ENCODE measurements at regions not wholly inside any gene's neighbourhood (a gene's known extent, or its start where the extent isn't known, plus 50 kb on each side); places are given as distances from the start of the nearest gene placed in this dataset.
"Not testable (repeated sequence)": the region's sequence is repeated elsewhere in the genome, so short reads cannot be mapped to it uniquely, and the experiment has no call there.

DNA sequence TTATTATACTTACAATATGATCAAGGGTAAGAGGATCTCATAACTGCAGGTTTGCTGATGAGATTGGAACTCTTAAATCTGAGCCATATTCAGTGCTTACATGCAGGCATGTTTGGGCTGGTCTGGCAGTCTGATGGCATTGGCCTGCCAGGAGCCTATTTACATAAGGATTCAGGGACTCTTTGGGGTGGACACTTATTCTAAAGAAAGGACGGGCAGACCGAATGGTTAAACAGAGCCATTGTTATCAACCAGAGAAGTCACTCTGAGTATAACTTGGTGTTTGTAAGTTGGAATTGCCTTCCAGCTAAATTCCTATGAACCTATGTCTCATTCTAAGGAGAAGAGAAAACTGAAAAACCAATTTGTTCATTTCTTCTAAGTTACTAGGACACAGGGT is 932.8 kb downstream of the IGSF11 start:
- DNase-seq (ENCODE audit: low spot score): no peak
- in situ Hi-C loops (cut with HindIII; ENCODE audit: low sequenced_read_pairs): no loop called here

DNA sequence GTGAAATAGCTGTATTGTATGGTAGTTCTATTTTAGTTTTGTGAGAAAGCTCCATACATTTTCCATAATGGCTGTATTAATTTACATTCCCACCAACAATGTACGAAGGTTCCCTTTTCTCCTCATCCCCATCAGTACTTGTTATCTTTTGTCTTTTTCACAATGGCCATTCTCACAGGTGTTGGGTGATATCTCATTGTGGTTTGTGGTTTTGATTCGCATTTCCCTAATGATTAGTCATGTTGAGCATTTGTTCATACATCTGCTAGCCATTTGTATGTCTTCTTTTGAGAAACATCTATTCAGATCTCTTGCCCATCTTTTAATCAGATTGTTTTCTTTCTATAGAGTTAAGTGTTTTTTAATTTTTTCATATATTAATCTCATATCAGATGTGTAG is 931.9 kb downstream of the IGSF11 start:
- DNase-seq (ENCODE audit: low spot score): no peak
- in situ Hi-C loops (cut with HindIII; ENCODE audit: low sequenced_read_pairs): no loop called here

DNA sequence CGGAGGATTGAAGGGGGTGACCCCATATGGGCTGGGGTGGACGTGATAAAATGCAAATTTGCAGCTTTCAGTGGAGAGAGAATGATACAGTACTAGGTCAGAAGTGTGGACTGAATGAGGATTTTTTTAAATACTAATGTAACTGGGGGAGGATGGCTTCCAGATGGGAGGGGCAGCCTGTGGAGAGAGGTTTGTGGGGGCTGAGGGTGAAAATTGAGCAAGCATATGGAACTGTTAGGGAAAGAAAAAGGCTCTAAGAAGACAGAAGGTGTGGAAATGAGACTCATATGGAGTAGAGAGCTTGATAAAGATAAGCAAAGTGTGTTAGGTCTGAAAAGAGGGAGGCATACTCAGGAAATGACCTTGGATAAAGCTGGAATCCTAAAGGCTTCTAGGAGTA is 926.4 kb downstream of the IGSF11 start:
- in situ Hi-C loops (cut with HindIII; ENCODE audit: low sequenced_read_pairs): no loop called here
- DNase-seq (ENCODE audit: low spot score): no peak

DNA sequence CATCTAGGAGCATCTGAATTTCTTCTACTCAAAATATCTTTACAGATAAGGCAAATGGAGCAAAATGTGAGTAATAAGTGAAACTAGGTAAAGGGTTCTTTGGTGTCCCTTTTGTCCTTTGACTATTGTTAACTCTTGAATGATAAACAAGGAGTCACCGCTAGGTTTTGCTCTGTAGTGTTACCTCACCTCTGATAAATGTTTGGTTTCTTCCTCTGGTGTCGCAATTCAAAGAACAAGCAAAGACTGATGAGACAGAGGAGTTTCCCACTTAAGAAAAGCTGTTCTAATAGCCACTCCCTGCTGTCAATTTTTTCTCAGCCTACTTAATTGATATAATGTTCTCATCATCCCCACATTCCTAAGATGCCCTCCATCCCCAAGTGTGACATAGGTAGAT is 925.9 kb downstream of the IGSF11 start:
- no peak for DNase-seq (ENCODE audit: low spot score)
- in situ Hi-C loops (cut with HindIII; ENCODE audit: low sequenced_read_pairs): no loop called here

DNA sequence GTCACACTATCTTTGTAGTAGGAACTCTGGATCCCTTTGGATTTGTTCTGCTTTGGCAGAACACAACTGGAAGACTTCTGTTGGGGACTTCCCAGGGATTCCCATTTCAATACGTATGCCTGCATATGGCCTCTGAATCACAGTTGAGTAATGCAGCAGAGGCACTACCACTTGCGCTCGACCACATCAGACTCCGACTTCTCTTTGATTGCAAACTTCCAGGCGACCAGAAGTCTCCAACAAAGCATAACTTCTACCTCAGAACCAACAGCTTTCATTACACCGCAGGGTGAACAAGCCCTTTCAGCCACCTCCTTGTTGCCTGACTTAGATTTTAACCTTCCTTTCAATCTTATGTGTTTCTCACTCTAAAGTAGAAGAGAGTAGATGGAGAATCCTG is 924.4 kb downstream of the IGSF11 start:
- no peak for DNase-seq (ENCODE audit: low spot score)
- in situ Hi-C loops (cut with HindIII; ENCODE audit: low sequenced_read_pairs): no loop called here

DNA sequence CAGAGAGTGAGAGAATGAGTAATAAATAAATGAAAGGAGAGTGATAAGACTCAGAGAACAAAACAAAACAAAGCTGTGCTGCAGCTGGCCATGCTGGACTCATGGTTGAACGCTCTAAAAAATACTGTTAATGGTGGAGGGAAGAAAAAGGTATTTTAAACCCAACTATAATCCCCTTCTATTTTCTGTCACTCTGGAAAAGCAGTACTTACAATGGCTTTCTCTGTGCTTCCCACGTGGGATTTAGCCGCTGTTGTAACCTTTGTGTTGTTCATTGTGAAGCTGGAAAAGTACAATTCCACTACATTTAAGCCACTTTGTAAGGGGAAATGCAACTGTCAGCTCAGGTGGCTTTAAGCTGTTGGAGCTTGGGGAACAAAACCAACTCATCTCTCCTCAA is 917.7 kb downstream of the IGSF11 start:
- DNase-seq (ENCODE audit: low spot score): no peak
- in situ Hi-C loops (cut with HindIII; ENCODE audit: low sequenced_read_pairs): no loop called here

DNA sequence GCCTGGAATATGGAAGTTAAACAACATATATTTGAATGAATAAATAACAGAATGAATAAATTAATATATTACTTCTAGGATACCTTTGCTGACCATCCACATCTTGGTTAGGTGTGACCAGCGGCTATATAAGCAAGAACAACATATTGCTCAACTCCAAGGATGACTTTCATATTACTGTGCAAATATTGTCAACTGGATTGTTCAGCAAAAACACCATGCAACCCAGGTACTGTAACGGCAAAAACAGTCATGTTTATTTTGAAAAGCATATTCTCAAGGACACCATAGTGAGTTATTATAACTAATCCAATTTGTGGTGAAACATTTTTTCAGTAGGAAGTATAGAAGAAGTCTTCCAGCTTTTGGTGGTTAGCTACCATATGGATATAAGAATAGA is 907.9 kb downstream of the IGSF11 start:
- no peak for DNase-seq (ENCODE audit: low spot score)
- in situ Hi-C loops (cut with HindIII; ENCODE audit: low sequenced_read_pairs): no loop called here

DNA sequence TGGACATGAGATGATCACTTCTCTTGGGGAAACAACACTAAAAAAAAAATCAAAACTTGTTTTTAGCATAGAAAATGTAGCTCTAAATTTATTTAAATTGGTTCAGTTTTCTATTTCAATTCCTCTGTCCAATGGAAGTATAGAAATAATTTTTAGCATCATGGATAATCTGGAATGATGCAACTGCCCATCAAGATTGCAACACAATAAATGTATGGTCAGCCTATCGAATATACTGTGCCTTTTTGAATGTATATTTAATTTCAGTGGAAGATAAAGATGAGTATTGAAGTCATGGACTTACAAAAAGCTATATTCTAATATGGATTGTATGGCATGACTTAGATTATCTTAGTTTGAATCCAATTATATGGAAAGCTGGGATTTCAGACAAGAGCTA is 906.7 kb downstream of the IGSF11 start:
- in situ Hi-C loops (cut with HindIII; ENCODE audit: low sequenced_read_pairs): no loop called here

DNA sequence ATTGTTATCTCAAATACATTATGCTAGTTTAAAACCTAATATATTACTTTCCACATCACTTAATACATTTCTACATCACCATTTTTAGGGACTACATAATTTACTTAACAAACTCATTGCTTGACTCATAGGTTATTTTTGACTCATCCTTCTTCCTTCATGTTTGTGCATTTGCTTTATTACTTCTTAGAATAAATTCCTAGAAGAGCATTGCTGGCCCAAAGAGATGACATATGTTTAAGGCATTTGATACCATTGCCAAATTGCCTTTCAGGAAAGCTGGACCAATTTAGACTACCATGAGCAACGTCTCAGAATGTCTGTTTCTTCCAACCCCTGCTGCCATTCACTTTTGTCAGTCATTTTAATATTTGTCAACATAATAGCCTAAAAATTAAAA is 905.8 kb downstream of the IGSF11 start:
- in situ Hi-C loops (cut with HindIII; ENCODE audit: low sequenced_read_pairs): no loop called here
- no peak for DNase-seq (ENCODE audit: low spot score)

More for the DNA sequence above, 906.7 kb downstream of the IGSF11 start:
- DNase-seq (ENCODE audit: low spot score): no peak

DNA sequence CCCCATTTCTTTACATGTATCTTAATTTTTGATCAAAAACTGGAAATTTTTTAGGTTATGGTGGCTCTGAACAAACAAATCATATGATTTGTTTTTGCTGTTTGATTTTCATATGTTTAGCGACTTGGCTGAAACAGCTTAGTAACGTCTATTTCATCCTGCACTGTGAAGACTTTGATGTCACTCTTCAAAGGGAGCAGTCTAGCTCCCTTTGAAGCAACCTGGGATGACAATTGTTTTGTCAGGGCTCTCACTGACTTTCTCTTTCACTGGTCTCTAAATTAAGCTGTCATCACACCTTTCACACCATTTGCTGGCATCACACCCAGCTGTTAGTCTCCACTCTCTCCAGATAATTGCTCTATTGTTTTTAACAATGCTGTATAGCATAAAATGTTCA is 896.9 kb downstream of the IGSF11 start:
- in situ Hi-C loops (cut with HindIII; ENCODE audit: low sequenced_read_pairs): no loop called here
- no peak for DNase-seq (ENCODE audit: low spot score)

DNA sequence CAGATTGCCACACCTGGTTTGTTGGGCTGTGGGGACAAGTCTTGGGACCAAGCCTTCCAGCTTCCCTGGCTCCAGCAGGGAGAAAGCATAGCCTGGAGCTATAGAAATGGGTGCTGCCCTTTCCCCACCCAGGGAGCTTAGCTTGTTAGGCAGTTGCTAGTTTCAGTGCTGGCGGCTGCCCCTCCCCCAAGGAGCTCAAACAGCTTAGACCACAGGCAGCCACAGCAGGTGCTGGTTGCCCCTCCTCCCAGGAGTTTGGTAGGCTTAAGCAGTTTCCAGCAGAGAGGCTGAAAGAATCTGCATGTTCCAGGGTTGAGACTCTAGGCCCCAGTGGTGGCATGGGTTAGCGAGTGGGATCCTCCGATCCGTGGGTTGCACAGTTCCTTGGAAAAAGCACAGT is 889.7 kb downstream of the IGSF11 start:
- in situ Hi-C loops (cut with HindIII; ENCODE audit: low sequenced_read_pairs): no loop called here
- DNase-seq (ENCODE audit: low spot score): no peak

DNA sequence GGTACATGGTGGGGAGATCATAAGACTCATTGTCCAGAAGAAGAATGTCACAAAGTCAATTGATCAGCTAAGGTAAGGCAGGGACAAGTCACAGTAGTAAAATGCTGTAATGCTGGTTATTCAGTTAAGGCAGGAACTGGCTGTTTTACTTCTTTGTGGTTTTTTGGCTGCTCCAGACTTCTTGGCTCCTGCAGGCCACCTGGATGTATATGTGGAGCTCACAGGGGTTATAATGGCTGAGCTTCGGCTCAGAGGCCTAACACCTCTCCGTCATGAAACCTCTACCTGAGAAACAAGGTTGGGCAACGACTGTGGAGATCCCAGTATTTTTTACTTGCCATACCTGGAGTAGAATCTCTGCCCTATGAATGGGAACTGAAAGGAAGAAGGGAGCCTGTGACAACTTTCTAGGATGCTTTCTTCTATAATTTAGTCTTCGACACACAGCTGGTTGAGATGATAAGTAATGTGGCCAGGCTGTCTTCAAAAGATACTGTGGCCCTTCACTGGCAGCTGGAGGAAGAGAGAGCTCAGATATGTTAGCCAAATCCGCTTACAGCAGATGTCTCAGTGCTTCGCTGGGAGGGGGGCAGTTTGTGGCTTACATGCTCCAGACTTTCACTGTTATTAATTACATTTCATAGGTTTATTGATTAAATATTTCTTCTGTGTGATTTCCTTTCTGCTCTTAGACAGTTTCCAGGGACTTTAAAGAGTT is 887.8 kb downstream of the IGSF11 start:
- no peak for DNase-seq (ENCODE audit: low spot score)
- in situ Hi-C loops (cut with HindIII; ENCODE audit: low sequenced_read_pairs): no loop called here

DNA sequence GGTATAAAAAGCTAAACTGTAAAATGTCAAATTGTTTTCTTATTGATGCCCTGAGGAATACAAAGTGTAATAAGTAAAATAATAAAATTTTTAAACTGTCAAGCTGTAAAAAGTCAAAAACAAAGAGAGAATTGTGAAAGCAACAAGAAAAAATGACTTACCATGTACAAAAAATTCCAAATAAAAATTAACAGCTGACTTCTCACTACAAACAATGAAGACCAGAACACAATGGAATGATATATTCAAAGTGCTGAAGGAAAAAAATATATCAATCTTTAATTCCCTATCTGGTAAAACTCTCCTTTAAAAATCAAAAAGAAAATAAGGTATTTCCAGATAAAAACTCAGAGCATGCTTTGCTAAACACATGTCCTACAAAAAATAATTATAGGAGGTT is 883.5 kb downstream of the IGSF11 start:
- DNase-seq (ENCODE audit: low spot score): no peak
- in situ Hi-C loops (cut with HindIII; ENCODE audit: low sequenced_read_pairs): no loop called here

DNA sequence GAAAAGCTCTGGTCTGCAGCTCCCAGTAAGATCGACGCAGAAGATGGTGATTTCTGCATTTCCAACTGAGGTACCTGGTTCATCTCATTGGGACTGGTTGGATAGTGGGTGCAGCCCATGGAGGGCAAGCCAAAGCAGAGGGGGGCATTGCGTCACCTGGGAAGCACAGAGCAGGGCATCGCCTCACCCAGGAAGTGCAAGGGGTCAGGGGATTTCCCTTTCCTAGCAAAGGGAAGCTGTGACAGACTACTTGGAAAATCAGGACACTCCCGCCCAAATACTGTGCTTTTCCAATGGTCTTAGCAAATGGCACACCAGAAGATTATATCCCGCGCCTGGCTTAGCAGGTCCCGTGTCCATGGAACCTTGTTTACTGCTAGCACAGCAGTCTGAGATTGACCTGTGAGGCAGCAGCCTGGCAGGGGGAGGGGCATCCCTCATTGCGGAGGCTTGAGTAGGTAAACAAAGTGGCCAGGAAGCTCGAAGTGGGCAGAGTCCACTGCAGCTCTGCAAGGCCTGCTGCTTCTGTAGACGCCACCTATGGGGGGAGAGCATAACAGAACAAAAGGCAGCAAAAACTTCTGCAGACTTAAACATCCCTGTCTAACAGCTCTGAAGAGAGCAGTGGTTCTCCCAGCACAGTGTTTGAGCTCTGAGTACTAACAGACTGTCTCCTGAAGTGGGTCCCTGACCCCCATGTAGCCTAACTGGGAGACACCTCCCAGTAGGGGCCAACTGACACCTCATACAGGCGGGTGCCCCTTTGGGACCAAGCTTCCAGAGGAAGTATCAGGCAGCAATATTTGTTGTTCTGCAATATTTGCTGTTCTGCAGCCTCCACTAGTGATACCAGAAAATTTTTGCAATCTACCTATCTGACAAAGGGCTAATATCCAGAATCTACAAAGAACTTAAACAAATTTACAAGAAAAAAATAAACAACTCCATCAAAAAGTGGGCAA is 871.7 kb downstream of the IGSF11 start:
- DNase-seq (ENCODE audit: low spot score); in situ Hi-C loops (cut with HindIII; ENCODE audit: low sequenced_read_pairs): not testable (repeated sequence)

DNA sequence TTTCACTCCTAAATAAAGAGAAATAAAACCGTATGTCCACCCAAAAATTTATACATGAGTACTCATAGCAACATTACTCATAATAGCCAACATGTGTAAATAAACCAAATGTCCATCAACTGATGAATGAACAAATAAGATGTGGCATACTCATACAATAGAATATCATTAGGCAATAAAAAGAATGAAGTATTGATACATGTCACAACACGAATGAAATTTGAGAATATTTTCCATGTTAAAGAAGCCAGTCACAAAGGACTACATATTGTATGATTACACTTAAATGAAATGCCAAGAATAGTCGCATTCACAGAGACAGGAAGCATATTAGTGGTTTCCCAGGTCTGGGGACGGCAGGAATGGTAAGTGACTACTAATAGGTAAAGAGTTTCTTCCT is 869.2 kb downstream of the IGSF11 start:
- in situ Hi-C loops (cut with HindIII; ENCODE audit: low sequenced_read_pairs): no loop called here

DNA sequence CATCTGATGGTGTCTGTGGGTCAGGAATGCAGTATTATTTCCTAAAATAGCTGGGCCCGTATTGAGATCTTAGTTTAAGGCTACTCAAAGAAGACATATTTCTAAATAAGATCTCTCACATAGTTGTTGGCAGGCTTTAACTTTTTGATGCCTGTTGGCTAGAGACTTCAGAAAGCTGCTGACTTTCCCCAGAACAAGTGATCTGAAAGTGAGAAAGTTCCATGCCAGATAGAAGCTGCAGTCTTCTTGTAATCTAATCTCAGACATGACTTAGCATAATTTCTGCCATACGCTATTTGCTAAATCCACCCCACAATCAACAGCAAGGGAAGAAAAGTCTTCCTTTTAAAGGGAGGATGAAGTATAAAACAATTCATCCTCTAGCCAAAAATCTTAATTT is 867.1 kb downstream of the IGSF11 start:
- DNase-seq (ENCODE audit: low spot score): no peak
- in situ Hi-C loops (cut with HindIII; ENCODE audit: low sequenced_read_pairs): no loop called here

More for the DNA sequence above, 869.2 kb downstream of the IGSF11 start:
- no peak for DNase-seq (ENCODE audit: low spot score)

DNA sequence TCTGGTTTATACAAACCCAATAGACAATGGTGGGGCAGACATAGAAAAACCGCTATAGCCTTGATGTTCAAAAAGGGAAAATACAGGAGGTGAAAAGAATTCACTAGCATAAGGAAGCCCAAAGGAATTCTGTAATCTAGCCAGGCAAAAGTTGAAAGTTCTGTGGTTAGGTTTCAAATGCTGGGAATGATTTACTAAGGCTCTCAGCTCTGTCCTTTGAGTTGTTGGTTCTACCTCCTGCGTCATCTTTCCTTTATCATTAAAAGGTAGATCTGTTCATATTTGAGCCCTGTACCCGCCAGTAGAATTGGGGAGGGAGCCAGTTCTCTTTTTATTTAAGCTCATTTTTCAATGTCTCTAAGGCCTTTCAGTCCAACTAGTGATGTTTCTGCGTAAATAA is 866.5 kb downstream of the IGSF11 start:
- DNase-seq (ENCODE audit: low spot score): no peak
- in situ Hi-C loops (cut with HindIII; ENCODE audit: low sequenced_read_pairs): no loop called here

DNA sequence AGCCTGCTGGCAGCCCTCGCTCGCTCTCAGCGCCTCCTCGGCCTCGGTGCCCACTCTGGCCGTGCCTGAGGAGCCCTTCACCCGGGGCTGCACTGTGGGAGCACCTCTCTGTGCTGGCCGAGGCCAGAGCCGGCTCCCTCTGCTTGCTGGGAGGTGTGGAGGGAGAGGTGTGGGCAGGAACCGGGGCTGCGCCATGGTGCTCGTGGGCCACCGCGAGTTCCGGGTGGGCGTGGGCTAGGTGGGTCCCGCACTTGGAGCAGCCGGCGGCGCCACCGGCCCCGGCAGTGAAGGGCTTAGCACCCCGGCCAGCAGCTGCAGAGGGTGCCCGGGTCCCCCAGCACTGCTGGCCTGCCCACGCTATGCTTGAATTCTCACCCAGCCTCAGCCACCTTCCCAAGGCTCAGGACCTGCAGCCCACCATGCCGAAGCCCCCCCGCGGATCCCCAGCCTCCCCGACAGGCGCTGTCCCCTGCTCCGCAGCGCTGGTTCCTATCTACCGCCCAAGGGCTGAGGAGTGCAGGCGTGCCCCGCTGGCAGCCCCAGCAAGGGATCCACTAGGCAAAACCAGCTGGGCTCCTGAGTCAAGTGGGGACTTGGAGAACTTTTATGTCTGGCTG is 863.3 kb downstream of the IGSF11 start:
- no peak for DNase-seq (ENCODE audit: low spot score)
- in situ Hi-C loops (cut with HindIII; ENCODE audit: low sequenced_read_pairs): no loop called here

DNA sequence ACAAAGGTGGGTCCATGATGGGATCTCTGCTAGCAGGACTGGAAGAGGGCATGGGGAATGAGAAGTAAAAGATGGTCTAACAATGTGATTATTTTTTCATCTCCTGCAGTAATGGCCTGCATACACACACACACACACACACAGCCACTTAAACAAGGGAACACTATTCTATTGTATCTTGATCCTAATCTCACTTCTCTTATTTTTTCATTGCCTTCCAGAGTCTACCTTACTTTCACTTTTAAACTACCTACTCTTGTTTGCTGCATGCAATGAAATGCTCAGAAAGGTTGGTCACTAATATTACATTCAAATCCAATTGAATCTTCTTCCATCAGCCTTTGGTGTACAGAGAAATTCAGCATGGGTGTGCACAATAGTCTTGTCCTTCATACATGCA is 853.8 kb downstream of the IGSF11 start:
- no peak for DNase-seq (ENCODE audit: low spot score)
- in situ Hi-C loops (cut with HindIII; ENCODE audit: low sequenced_read_pairs): no loop called here

DNA sequence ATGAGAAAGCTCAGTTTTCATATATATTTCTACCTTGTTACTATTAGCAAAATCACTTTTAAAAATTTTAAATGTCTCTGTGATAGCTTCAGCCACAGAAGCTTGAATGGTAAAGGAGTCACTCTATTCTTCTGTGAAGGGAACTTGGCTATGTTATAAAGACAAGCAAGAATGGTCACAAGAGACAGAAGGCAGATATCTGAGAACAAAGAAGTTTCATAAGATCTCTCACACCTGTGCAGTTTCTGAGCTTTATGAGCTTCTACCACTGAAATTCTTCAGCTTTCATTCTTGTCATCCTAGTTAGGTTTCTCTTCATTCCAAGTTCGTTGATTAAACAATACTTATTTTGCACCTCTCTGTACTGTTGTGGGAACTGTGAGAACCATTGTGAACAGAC is 853.4 kb downstream of the IGSF11 start:
- DNase-seq (ENCODE audit: low spot score): no peak
- in situ Hi-C loops (cut with HindIII; ENCODE audit: low sequenced_read_pairs): no loop called here

Measured in G401 (cell line).